ENCODE measurements at regions not wholly inside any gene's neighbourhood (a gene's known extent, or its start where the extent isn't known, plus 50 kb on each side); places are given as distances from the start of the nearest gene placed in this dataset.

GRCh38 chr4:154977228-154977627 lies 196.2 kb downstream of the RBM46 start:
- Histone ChIP-seq H3K4me3 (ENCODE audit: control insufficient read depth in 2 of 3, extremely low read depth in 1 of 3, insufficient read depth in 2 of 3, low read depth in 1 of 3, low read length in 3 of 3) (no peak overlapping the region), H3K9me3 (ENCODE audit: control insufficient read depth, low read depth, low read length) (no peaks in the 10 kb centered on the region), H3K9ac (ENCODE audit: control insufficient read depth, extremely low read depth, insufficient read depth, low read length) (no peak overlapping the region), H3K9me1 (ENCODE audit: control insufficient read depth, extremely low read depth, insufficient read depth, low read length) (no peaks in the 10 kb centered on the region), H2AFZ (ENCODE audit: control insufficient read depth, low read length) (no peak overlapping the region), H3K36me3 (ENCODE audit: control insufficient read depth in 2 of 2, extremely low read depth in 1 of 2, insufficient read depth in 2 of 2, low read length in 2 of 2) (no peaks in the 10 kb centered on the region), H3K4me2 (ENCODE audit: control insufficient read depth, extremely low read depth, insufficient read depth, low read depth, low read length) (no peak overlapping the region), H4K20me1 (ENCODE audit: control insufficient read depth, extremely low read depth, insufficient read depth, low read length) (no peaks in the 10 kb centered on the region), H3K27me3 (ENCODE audit: control insufficient read depth, extremely low read depth, insufficient read depth, low read length) (no peaks in the 10 kb centered on the region), H3K27ac (ENCODE audit: control insufficient read depth, insufficient read depth, low read length) (no peak overlapping the region), H3K79me2 (ENCODE audit: control insufficient read depth, insufficient read depth, low read length) (no peaks in the 10 kb centered on the region), H3K4me1 (ENCODE audit: control insufficient read depth, extremely low read depth, insufficient read depth, low read length) (no peaks in the 10 kb centered on the region)
- dilution Hi-C loops (cut with MboI; ENCODE audit: extremely low pct_ligation_motif_present, low sequenced_read_pairs) = no loop called here
- DNase-seq (ENCODE audit: low read depth, low spot score) (no peak), FAIRE-seq (no peak)
- TF ChIP-seq EZH2 (IDR thresholded peaks at IDR 0.05; ENCODE audit: low read length) (no peak), CTCF (optimal IDR thresholded peaks at IDR 0.05 in 1 of 3, IDR thresholded peaks at IDR 0.05 in 1 of 3, conservative IDR thresholded peaks at IDR 0.05 in 1 of 3; ENCODE audit: extremely low read depth in 1 of 3, insufficient read depth in 2 of 3, low read length in 3 of 3) (no peak)

- Histone ChIP-seq H2AFZ (ENCODE audit: control insufficient read depth, low read length) (no peak overlapping the region), H3K4me1 (ENCODE audit: control insufficient read depth, extremely low read depth, insufficient read depth, low read length) (no peaks in the 10 kb centered on the region), H3K36me3 (ENCODE audit: control insufficient read depth in 2 of 2, extremely low read depth in 1 of 2, insufficient read depth in 2 of 2, low read length in 2 of 2) (no peaks in the 10 kb centered on the region), H3K9me3 (ENCODE audit: control insufficient read depth, low read depth, low read length) (no peaks in the 10 kb centered on the region), H3K27me3 (ENCODE audit: control insufficient read depth, extremely low read depth, insufficient read depth, low read length) (no peaks in the 10 kb centered on the region), H4K20me1 (ENCODE audit: control insufficient read depth, extremely low read depth, insufficient read depth, low read length) (no peaks in the 10 kb centered on the region), H3K9ac (ENCODE audit: control insufficient read depth, extremely low read depth, insufficient read depth, low read length) (no peak overlapping the region), H3K4me3 (ENCODE audit: control insufficient read depth in 2 of 3, extremely low read depth in 1 of 3, insufficient read depth in 2 of 3, low read depth in 1 of 3, low read length in 3 of 3) (no peak overlapping the region), H3K9me1 (ENCODE audit: control insufficient read depth, extremely low read depth, insufficient read depth, low read length) (no peaks in the 10 kb centered on the region), H3K79me2 (ENCODE audit: control insufficient read depth, insufficient read depth, low read length) (no peaks in the 10 kb centered on the region), H3K27ac (ENCODE audit: control insufficient read depth, insufficient read depth, low read length) (no peak overlapping the region), H3K4me2 (ENCODE audit: control insufficient read depth, extremely low read depth, insufficient read depth, low read depth, low read length) (no peak overlapping the region)
- FAIRE-seq = peak; percentile 13
- DNase-seq (ENCODE audit: low read depth, low spot score) = no peak
- TF ChIP-seq EZH2 (IDR thresholded peaks at IDR 0.05; ENCODE audit: low read length) = no peak
- peak; percentile 49 to 77 (median 65) for TF ChIP-seq CTCF (optimal IDR thresholded peaks at IDR 0.05 in 1 of 3, IDR thresholded peaks at IDR 0.05 in 1 of 3, conservative IDR thresholded peaks at IDR 0.05 in 1 of 3; ENCODE audit: extremely low read depth in 1 of 3, insufficient read depth in 2 of 3, low read length in 3 of 3)
- dilution Hi-C loops (cut with MboI; ENCODE audit: extremely low pct_ligation_motif_present, low sequenced_read_pairs) = no loop called here
Measured at GRCh38 chr4:154982187-154983047, 201.3 kb downstream of the RBM46 start.
